ENCODE measurements at regions not wholly inside any gene's neighbourhood (a gene's known extent, or its start where the extent isn't known, plus 50 kb on each side); places are given as distances from the start of the nearest gene placed in this dataset.
"Not testable (repeated sequence)": the region's sequence is repeated elsewhere in the genome, so short reads cannot be mapped to it uniquely, and the experiment has no call there.

- DNase-seq (ENCODE audit: low spot score), result no peak
Observed at GRCh38 chr14:85154714-85155113, 375.2 kb upstream of the FLRT2 start.

- DNase-seq (ENCODE audit: low spot score), result no peak
Observed at GRCh38 chr14:85156319-85156718, 373.6 kb upstream of the FLRT2 start.

GRCh38 chr14:85159726-85160125 is 370.2 kb upstream of the FLRT2 start:
- DNase-seq (ENCODE audit: low spot score), result no peak

GRCh38 chr14:85165094-85165493 is 364.9 kb upstream of the FLRT2 start:
- DNase-seq (ENCODE audit: low spot score), result no peak

- no peak for DNase-seq (ENCODE audit: low spot score)
Observed at GRCh38 chr14:85169381-85169780, 360.6 kb upstream of the FLRT2 start.

- DNase-seq (ENCODE audit: low spot score), result no peak
Observed at GRCh38 chr14:85172290-85172689, 357.7 kb upstream of the FLRT2 start.

GRCh38 chr14:85172889-85173477 is 357.0 kb upstream of the FLRT2 start:
- DNase-seq (ENCODE audit: low spot score), result peak; percentile 3

- DNase-seq (ENCODE audit: low spot score), result no peak
Observed at GRCh38 chr14:85175556-85175955, 354.4 kb upstream of the FLRT2 start.

- no peak for DNase-seq (ENCODE audit: low spot score)
Observed at GRCh38 chr14:85178864-85179263, 351.1 kb upstream of the FLRT2 start.

- DNase-seq (ENCODE audit: low spot score), result no peak
Observed at GRCh38 chr14:85180876-85181275, 349.1 kb upstream of the FLRT2 start.

GRCh38 chr14:85182282-85182681 is 347.7 kb upstream of the FLRT2 start:
- no peak for DNase-seq (ENCODE audit: low spot score)

GRCh38 chr14:85186082-85186481 is 343.9 kb upstream of the FLRT2 start:
- DNase-seq (ENCODE audit: low spot score), result no peak

GRCh38 chr14:85187521-85187920 is 342.4 kb upstream of the FLRT2 start:
- DNase-seq (ENCODE audit: low spot score), result no peak

GRCh38 chr14:85188836-85189235 is 341.1 kb upstream of the FLRT2 start:
- no peak for DNase-seq (ENCODE audit: low spot score)

- DNase-seq (ENCODE audit: low spot score), result not testable (repeated sequence)
Observed at GRCh38 chr14:85189253-85189652, 340.7 kb upstream of the FLRT2 start.

GRCh38 chr14:85190251-85190650 is 339.7 kb upstream of the FLRT2 start:
- no peak for DNase-seq (ENCODE audit: low spot score)

- no peak for DNase-seq (ENCODE audit: low spot score)
Observed at GRCh38 chr14:85191986-85192385, 338.0 kb upstream of the FLRT2 start.

GRCh38 chr14:85195872-85196477 is 334.0 kb upstream of the FLRT2 start:
- DNase-seq (ENCODE audit: low spot score), result no peak

- no peak for DNase-seq (ENCODE audit: low spot score)
Observed at GRCh38 chr14:85198001-85198400, 331.9 kb upstream of the FLRT2 start.

GRCh38 chr14:85205875-85206274 is 324.1 kb upstream of the FLRT2 start:
- no peak for DNase-seq (ENCODE audit: low spot score)

- no peak for DNase-seq (ENCODE audit: low spot score)
Observed at GRCh38 chr14:85214471-85214870, 315.5 kb upstream of the FLRT2 start.

- no peak for DNase-seq (ENCODE audit: low spot score)
Observed at GRCh38 chr14:85217412-85217811, 312.5 kb upstream of the FLRT2 start.

- no peak for DNase-seq (ENCODE audit: low spot score)
Observed at GRCh38 chr14:85218982-85219381, 311.0 kb upstream of the FLRT2 start.

- no peak for DNase-seq (ENCODE audit: low spot score)
Observed at GRCh38 chr14:85221832-85222231, 308.1 kb upstream of the FLRT2 start.

Measured in Ammon's horn (tissue), 1 donor.